ENCODE measurements at regions not wholly inside any gene's neighbourhood (a gene's known extent, or its start where the extent isn't known, plus 50 kb on each side); places are given as distances from the start of the nearest gene placed in this dataset.

DNA sequence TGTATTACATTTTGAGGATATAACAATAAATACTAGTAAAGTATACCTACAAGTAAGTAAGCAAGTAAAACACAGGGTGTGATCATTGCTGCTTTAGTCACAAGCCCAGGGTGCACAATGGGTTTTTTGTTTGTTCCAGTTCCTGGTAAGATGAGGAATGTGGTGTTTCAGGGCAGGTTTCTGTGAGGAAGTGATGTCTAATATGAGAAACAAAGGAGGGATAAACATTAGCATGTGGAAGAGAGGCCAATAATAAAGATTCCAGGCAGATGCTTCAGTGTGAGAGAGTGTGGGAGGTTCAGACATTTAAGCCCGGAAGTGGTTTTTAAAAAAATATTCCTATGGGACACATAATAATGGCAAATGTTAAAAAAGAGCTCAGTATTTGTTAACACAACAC, 808.1 kb upstream of the USP15 start:
- Histone ChIP-seq H3K9me3 (ENCODE audit: control insufficient read depth, insufficient read depth, low read depth, low read length) (no peaks in the 10 kb centered on the region), H3K27me3 (ENCODE audit: control insufficient read depth, insufficient read depth, low read length) (no peaks in the 10 kb centered on the region), H3K36me3 (ENCODE audit: control insufficient read depth, insufficient read depth, low read length) (no peaks in the 10 kb centered on the region), H3K27ac (ENCODE audit: insufficient read depth, low read length) (no peak overlapping the region), H4K20me1 (ENCODE audit: control insufficient read depth, extremely low read depth, insufficient read depth, low read length) (no peaks in the 10 kb centered on the region), H3K4me2 (ENCODE audit: extremely low read depth, insufficient read depth, low read length) (no peak overlapping the region), H3K4me1 (ENCODE audit: control insufficient read depth, extremely low read depth, insufficient read depth, low read length) (no peaks in the 10 kb centered on the region), H2AFZ (ENCODE audit: low read length) (no peak overlapping the region), H3K79me2 (ENCODE audit: control insufficient read depth, insufficient read depth, low read length) (no peaks in the 10 kb centered on the region), H3K9ac (ENCODE audit: insufficient read depth, low read length) (no peak overlapping the region), H3K4me3 (replicated peaks in 1 of 4; ENCODE audit: control extremely low read depth in 1 of 4, insufficient read depth in 1 of 4, low read depth in 3 of 4, low read length in 4 of 4) (no peak overlapping the region)
- no peak for TF ChIP-seq EZH2 (IDR thresholded peaks at IDR 0.05; ENCODE audit: low read length, missing control alignments)
- no peak for TF ChIP-seq CTCF (conservative IDR thresholded peaks at IDR 0.05 in 1 of 2, IDR thresholded peaks at IDR 0.05 in 1 of 2; ENCODE audit: low read depth in 1 of 2, low read length in 2 of 2)
- no peak for DNase-seq (ENCODE audit: low read depth in 2 of 2)

DNA sequence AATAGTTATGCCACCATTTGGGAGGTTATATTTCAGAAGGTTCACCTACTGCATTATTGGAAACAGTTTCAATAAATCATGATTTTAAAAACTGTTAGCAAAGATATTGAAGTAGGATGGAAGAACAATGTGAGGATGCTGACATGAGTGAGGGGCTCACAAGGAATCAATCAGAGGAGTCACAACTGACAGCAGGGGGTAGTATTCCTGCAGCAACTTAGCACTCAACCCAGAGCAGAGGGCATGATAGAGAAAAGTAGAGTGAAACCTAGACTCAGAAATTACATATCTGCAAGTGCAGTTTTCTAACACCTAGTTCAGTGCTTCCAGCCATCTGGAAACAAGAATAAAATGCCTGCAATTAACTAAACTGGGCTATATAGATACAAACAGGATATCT, 772.5 kb upstream of the USP15 start:
- H3K79me2 ChIP-seq (ENCODE audit: control insufficient read depth, insufficient read depth, low read length): no peaks in the 10 kb centered on the region
- H4K20me1 ChIP-seq (ENCODE audit: control insufficient read depth, extremely low read depth, insufficient read depth, low read length): no peaks in the 10 kb centered on the region
- H3K27ac ChIP-seq (ENCODE audit: insufficient read depth, low read length): no peak overlapping the region
- no peaks in the 10 kb centered on the region for H3K27me3 ChIP-seq (ENCODE audit: control insufficient read depth, insufficient read depth, low read length)
- TF ChIP-seq EZH2 (IDR thresholded peaks at IDR 0.05; ENCODE audit: low read length, missing control alignments) (no peak), CTCF (conservative IDR thresholded peaks at IDR 0.05 in 1 of 2, IDR thresholded peaks at IDR 0.05 in 1 of 2; ENCODE audit: low read depth in 1 of 2, low read length in 2 of 2) (no peak)
- H3K4me3 ChIP-seq (replicated peaks in 1 of 4; ENCODE audit: control extremely low read depth in 1 of 4, insufficient read depth in 1 of 4, low read depth in 3 of 4, low read length in 4 of 4): no peak overlapping the region
- no peaks in the 10 kb centered on the region for H3K36me3 ChIP-seq (ENCODE audit: control insufficient read depth, insufficient read depth, low read length)
- no peak overlapping the region for H3K9ac ChIP-seq (ENCODE audit: insufficient read depth, low read length)
- H3K4me2 ChIP-seq (ENCODE audit: extremely low read depth, insufficient read depth, low read length): no peak overlapping the region
- no peaks in the 10 kb centered on the region for H3K9me3 ChIP-seq (ENCODE audit: control insufficient read depth, insufficient read depth, low read depth, low read length)
- H3K4me1 ChIP-seq (ENCODE audit: control insufficient read depth, extremely low read depth, insufficient read depth, low read length): no peaks in the 10 kb centered on the region
- no peak overlapping the region for H2AFZ ChIP-seq (ENCODE audit: low read length)
- DNase-seq (ENCODE audit: low read depth in 2 of 2): no peak

DNA sequence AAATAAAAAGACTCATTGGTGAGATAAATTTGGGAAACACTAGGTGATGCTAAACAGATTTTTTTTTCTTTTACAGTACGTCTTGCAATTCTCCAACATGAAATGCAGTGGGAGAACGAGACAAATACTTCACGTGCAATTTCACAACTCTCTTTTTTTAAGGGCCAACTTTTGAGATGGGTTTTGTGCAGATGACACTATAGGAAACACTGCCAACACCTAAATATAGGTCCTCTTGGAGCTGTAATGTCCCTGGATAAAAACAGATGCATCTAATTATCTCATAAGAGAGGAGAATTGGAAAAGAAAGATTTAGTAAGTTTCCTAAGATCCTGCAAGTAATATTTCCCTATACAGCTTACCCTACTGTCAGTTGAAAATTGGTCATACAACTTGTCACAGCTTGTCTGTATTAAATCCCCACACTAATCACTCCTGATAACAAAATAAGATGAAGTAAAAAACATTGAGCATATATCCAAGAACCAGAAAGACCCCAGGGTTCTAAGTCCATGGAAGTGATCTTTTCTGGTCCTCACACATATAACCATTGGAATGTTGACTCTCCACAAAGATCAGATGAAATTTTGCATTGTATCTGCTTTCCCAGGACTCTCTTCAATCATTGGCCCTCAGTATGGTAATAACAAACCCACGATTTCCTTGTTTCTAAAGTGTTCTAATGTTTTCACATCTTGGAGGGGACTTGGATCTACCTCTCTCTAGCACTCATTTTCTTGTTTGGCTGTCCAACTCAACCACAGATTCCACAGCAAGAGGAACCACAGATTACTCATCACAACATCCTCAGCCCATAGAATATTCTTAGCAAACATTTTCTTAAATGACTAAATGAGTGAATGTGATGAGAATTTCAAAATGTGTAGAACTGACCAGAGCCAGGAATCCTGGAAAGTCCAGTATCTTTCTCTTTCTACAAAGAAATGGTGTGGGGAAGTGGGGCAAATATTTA, 769.4 kb upstream of the USP15 start:
- no peak overlapping the region for H3K4me3 ChIP-seq (replicated peaks in 1 of 4; ENCODE audit: control extremely low read depth in 1 of 4, insufficient read depth in 1 of 4, low read depth in 3 of 4, low read length in 4 of 4)
- H3K9ac ChIP-seq (ENCODE audit: insufficient read depth, low read length): no peak overlapping the region
- no peaks in the 10 kb centered on the region for H3K4me1 ChIP-seq (ENCODE audit: control insufficient read depth, extremely low read depth, insufficient read depth, low read length)
- H3K9me3 ChIP-seq (ENCODE audit: control insufficient read depth, insufficient read depth, low read depth, low read length): no peaks in the 10 kb centered on the region
- TF ChIP-seq EZH2 (IDR thresholded peaks at IDR 0.05; ENCODE audit: low read length, missing control alignments) (no peak), CTCF (conservative IDR thresholded peaks at IDR 0.05 in 1 of 2, IDR thresholded peaks at IDR 0.05 in 1 of 2; ENCODE audit: low read depth in 1 of 2, low read length in 2 of 2) (no peak)
- no peaks in the 10 kb centered on the region for H4K20me1 ChIP-seq (ENCODE audit: control insufficient read depth, extremely low read depth, insufficient read depth, low read length)
- DNase-seq (ENCODE audit: low read depth in 2 of 2): peak in 1 of 2 donors; percentile 2
- no peaks in the 10 kb centered on the region for H3K36me3 ChIP-seq (ENCODE audit: control insufficient read depth, insufficient read depth, low read length)
- H3K27ac ChIP-seq (ENCODE audit: insufficient read depth, low read length): no peak overlapping the region
- no peak overlapping the region for H3K4me2 ChIP-seq (ENCODE audit: extremely low read depth, insufficient read depth, low read length)
- H3K79me2 ChIP-seq (ENCODE audit: control insufficient read depth, insufficient read depth, low read length): no peaks in the 10 kb centered on the region
- H3K27me3 ChIP-seq (ENCODE audit: control insufficient read depth, insufficient read depth, low read length): no peaks in the 10 kb centered on the region
- no peak overlapping the region for H2AFZ ChIP-seq (ENCODE audit: low read length)

Measured in fibroblast of lung (primary cell).